ENCODE measurements at regions not wholly inside any gene's neighbourhood (a gene's known extent, or its start where the extent isn't known, plus 50 kb on each side); places are given as distances from the start of the nearest gene placed in this dataset.

- DNase-seq (ENCODE audit: low read depth, low spot score) (no peak), ATAC-seq (no peak), FAIRE-seq (no peak)
- POLR2A ChIA-PET: no interaction called here
- Histone ChIP-seq H3K36me3 (ENCODE audit: control insufficient read depth in 2 of 2, insufficient read depth in 2 of 2, low read length in 1 of 2) (no peaks in the 10 kb centered on the region), H3K27me3 (replicated peaks in 1 of 2; ENCODE audit: control insufficient read depth in 2 of 2, insufficient read depth in 2 of 2, low read length in 1 of 2) (no peaks in the 10 kb centered on the region), H4K20me1 (ENCODE audit: control insufficient read depth, insufficient read depth) (no peaks in the 10 kb centered on the region), H3K4me1 (ENCODE audit: control insufficient read depth, insufficient read depth, low read length) (no peaks in the 10 kb centered on the region), H3K9me3 (replicated peaks; ENCODE audit: control insufficient read depth, insufficient read depth, low read length) (no peaks in the 10 kb centered on the region), H2AFZ (ENCODE audit: control insufficient read depth, low read depth, low read length) (no peak overlapping the region), H3K4me2 (ENCODE audit: control insufficient read depth, insufficient read depth) (no peak overlapping the region), H3K27ac (ENCODE audit: control insufficient read depth, insufficient read depth) (no peak overlapping the region), H3K4me3 (no peak overlapping the region), H3K79me2 (ENCODE audit: control insufficient read depth, insufficient read depth, low read length) (no peaks in the 10 kb centered on the region), H3K9ac (ENCODE audit: control insufficient read depth, insufficient read depth, low read length) (no peak overlapping the region)
- intact Hi-C loops (cut with micrococcal nuclease; ENCODE audit: unreplicated experiment) (no loop called here), in situ Hi-C loops (cut with MboI) (no loop called here)
- RAD21 ChIA-PET (ENCODE audit: unreplicated experiment): no interaction called here
- SMC1A ChIA-PET (ENCODE audit: uncharacterized antibody, unreplicated experiment): no interaction called here
- no peak for TF ChIP-seq CHD4 (IDR thresholded peaks at IDR 0.05)
- TF ChIP-seq CREB1 (IDR thresholded peaks at IDR 0.05; ENCODE audit: low read depth): no peak
- TF ChIP-seq CREM (IDR thresholded peaks at IDR 0.05; ENCODE audit: low read depth): no peak
- no peak for TF ChIP-seq NBN (IDR thresholded peaks at IDR 0.05)
- no peak for TF ChIP-seq NR2C1 (IDR thresholded peaks at IDR 0.05)
- no peak for TF ChIP-seq MYC (IDR thresholded peaks at IDR 0.05; ENCODE audit: insufficient read depth, insufficient read length, insufficient replicate concordance, low read length, severe bottlenecking)
- TF ChIP-seq ZNF217 (IDR thresholded peaks at IDR 0.05): no peak
- TF ChIP-seq TCF3 (IDR thresholded peaks at IDR 0.05; ENCODE audit: borderline replicate concordance, insufficient read depth, low read depth, low read length): no peak
- no peak for TF ChIP-seq IKZF2 (IDR thresholded peaks at IDR 0.05)
- no peak for TF ChIP-seq ETV6 (conservative IDR thresholded peaks at IDR 0.05 in 1 of 2, IDR thresholded peaks at IDR 0.05 in 1 of 2; ENCODE audit: borderline replicate concordance in 1 of 2, low read depth in 1 of 2)
- no peak for TF ChIP-seq EED (IDR thresholded peaks at IDR 0.05; ENCODE audit: low read depth)
- TF ChIP-seq SUZ12 (IDR thresholded peaks at IDR 0.05; ENCODE audit: unreplicated experiment): no peak
- TF ChIP-seq LARP7 (IDR thresholded peaks at IDR 0.05): no peak
- TF ChIP-seq TBL1XR1 (IDR thresholded peaks at IDR 0.05; ENCODE audit: low read depth, low read length): no peak
- no peak for TF ChIP-seq CEBPB (IDR thresholded peaks at IDR 0.05; ENCODE audit: borderline replicate concordance in 1 of 2, low read depth in 2 of 2, low read length in 2 of 2)
- WGBS (ENCODE audit: insufficient coverage, insufficient replicate concordance, low lambda C conversion rate, missing lambda C conversion rate): 0% methylated on average over 1 of the region's 1 CpG
- BruUV-seq (replicated peaks): no TSS peak
- CTCF ChIA-PET: no interaction called here
These were observed 65.3 kb upstream of the RXFP2 start for GRCh38 chr13:31674051-31674450.

All from GM12878 (cell line).